Activated CD4-positive, alpha-beta T cell treated with anti-CD3 and anti-CD28 coated beads for 48 hours (primary cell): ENCODE measurements at regions not wholly inside any gene's neighbourhood (a gene's known extent, or its start where the extent isn't known, plus 50 kb on each side); places are given as distances from the start of the nearest gene placed in this dataset.
"Not testable (repeated sequence)": the region's sequence is repeated elsewhere in the genome, so short reads cannot be mapped to it uniquely, and the experiment has no call there.

Source experiments
- DNase-seq: peaks from one replicate; pipeline ENCODE4 v3.0.0-alpha.2; 2020

GRCh38 chr11:112624971-112625370 is 336.2 kb upstream of the NCAM1 start:
- not testable (repeated sequence) for DNase-seq

DNA sequence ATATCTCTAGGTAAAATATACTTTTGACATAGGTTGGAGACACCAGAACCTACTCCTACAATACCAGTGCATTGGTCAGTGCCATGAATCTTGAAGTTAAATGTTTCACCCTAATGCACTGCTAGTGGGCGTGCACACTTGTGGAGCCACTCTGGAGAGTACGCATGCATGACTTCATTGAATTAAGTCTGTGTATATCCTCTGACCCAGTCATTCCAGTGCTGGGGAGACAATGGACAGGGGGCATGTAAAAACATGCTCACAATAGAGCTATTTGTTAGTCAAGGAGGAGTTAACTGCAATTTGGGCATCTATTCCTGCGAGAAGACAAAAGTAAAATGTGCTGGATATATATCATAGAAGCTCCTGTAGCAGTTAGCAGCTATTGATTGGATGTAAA is 335.4 kb upstream of the NCAM1 start:
- no peak for DNase-seq

DNA sequence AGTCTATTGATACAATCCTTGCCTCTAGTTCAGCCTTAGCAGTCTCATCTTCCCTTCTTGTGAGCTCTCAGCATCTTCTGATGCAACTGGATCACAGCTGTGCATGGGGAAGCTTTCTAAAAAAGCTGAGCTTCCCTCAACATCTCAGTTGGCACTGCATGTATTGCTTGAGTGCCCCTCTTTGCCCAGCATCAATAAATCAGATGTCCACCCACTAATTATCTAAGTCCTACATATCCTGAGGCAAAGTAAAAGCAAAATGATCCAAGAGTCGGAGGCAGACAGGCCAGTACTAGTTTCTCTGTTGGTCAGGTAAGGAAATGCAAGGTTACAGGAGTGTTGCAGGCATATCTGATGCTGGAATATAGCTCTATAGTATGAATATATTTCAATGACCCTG is 334.5 kb upstream of the NCAM1 start:
- no peak for DNase-seq

- DNase-seq = no peak
Observed at GRCh38 chr11:112627588-112628045, 333.6 kb upstream of the NCAM1 start.

DNA sequence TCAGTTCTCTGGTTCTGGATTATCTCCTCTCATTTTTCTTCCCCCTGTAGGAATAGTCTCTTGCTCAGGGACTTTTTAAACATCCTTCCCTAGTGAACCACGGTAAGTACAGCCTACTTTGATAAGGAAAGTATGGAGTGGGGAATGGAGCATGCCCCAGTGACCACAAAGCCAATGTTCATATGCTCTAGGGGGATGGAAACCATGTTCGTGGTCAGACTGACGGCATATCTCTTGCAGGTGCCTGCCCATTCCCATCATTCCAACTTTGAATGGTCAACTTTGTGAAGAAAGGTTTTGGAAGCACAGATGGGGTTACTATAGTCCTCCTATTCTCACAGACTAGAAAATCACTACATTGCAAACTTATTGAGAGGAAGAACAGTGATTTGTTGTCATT is 332.5 kb upstream of the NCAM1 start:
- DNase-seq = no peak

DNA sequence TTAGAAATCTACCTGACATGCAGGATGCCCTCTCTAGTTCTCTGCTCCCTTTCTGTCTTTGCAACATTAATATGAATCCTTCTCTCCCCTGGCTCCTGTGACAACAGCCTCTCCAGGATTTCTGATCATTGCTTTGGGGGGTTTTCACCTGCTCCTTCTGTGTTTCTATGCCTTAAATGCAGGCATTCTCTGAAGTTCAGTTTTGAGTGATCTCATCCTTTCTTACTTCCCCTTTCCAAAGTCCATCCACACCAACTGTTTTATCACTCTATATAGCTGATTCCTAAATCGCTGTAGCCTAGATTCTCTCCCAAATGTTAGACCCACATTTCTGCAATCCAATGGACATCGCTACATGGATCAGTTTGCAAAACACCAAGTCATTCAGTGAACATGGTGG is 330.7 kb upstream of the NCAM1 start:
- DNase-seq = no peak

DNA sequence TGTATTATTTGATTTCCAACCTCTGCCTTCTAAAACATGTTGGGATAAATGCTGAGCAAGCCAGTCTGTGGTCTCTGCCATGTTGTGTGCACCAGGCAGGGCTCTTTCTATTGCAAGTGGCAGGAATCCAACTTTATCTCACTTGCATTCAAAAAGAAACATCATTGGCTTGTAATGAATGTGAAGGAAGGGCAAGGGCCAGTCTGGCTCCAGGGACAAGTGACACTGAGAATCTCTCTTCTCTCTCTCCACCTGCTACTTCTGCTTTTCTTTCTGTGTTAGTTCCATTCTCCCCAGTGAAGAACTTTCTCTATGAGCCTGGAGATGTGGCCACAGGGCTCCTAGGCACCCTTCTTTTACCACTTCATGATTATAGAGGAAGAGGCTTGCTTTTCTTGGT is 329.9 kb upstream of the NCAM1 start:
- no peak for DNase-seq

GRCh38 chr11:112632866-112633505 is 328.2 kb upstream of the NCAM1 start:
- DNase-seq = no peak

- DNase-seq = no peak
Observed at GRCh38 chr11:112634551-112634950, 326.7 kb upstream of the NCAM1 start.

DNA sequence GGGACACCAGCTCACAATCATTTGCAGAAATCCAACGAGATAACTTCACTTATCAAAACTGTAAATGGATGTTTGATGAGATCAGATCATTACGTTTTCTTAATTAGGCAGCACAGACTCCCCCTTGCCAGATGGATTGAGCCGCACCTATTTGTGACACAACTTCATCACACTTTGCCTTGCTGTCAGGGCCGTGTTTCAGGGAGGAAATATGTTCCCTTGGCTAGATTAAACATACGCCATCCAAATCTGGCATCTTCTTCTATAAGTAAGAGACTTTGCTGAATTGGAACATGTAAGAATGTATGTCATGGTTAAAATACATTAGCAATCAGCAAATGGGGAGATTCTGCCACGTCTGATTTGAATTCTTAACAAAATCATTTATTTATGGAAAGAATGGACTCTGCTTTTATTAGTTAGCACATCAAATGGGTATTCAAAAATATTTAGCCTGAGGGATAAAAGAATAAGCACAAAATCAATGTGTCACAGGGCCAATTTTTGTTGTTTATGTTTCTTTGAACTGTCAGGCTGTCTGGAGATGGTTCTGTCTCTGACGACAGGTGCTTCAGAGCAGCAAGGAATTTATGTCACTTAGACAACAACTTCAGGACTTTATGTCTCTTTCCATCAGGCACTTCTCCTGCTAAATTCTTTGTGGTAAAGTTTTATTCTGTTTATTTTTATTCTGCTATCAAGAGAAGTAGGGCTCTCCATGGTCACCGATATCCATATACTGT is 326.1 kb upstream of the NCAM1 start:
- DNase-seq = no peak

GRCh38 chr11:112637076-112637475 is 324.1 kb upstream of the NCAM1 start:
- no peak for DNase-seq

- no peak for DNase-seq
Observed at GRCh38 chr11:112637876-112638275, 323.3 kb upstream of the NCAM1 start.

- DNase-seq = no peak
Observed at GRCh38 chr11:112639469-112639868, 321.8 kb upstream of the NCAM1 start.

- DNase-seq = no peak
Observed at GRCh38 chr11:112643416-112643815, 317.8 kb upstream of the NCAM1 start.

DNA sequence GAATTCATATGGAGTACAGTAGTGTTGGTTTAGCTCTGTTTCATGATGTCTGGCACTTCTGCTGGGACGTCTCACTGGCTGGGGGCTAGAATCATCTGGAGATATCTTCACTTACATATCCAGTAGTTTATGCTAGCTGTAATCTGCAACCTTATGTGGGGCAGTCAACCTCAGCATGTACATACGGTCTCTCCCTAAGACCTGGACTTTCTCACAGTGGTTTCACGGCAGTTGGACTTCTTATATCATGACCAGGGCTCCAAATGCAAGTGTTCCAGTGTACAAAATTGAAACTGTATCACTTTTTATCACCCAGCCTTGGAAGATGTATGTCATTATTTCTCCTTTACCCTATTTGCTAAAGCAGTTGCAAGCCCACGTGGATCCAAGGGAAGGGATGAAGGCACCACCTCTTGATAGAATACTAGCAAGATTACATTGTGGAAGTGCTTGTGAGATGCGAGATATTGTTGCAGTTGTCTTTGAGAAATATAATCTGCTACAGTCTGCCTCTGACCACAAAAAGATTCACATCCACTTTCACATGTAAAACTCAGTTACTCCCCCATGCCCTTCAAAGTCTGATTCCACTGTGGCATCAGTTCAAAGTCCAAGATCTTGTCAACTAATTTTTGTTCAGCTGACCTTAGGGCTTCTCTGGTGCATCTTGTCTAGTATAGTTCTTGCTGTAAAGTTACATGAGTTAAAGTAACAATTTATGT is 316.6 kb upstream of the NCAM1 start:
- DNase-seq = no peak

DNA sequence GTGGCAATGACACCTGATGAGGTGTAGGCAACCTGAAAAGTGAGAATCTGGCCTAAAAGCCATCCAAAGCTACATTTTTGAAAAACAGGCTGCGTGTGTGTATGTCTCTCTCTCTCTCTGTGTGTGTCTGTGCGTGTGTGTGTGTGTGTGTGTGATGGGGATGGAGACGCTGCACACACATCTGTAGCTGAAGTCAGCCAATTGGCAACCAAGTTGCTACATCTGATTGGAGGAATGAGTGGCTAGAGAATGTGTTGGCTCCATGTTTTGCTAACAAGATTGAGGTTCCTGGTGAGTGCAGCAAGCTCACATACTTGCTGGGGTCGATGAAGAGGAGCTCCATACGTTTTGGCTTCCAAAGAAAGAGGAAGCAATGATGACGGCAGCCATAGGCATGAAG is 311.4 kb upstream of the NCAM1 start:
- no peak for DNase-seq

DNA sequence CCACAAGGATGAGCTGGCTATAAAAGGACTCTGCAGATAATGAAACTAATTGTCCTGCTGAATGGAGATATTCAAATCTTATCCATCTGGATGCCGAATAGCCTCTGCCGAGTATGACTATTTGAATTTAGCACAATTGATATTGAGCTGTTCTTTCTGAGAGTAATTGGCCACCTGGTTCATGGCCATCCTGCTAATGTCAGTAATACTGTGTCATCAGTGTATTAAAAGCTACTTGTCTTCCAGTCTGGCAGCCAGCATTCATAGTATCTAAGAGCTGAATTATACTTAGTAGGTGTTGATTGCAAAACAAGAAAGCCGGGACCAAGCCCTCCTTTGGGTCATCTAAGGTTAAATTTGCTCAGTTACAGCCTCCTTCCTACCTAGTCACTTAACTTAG is 310.7 kb upstream of the NCAM1 start:
- DNase-seq = no peak

DNA sequence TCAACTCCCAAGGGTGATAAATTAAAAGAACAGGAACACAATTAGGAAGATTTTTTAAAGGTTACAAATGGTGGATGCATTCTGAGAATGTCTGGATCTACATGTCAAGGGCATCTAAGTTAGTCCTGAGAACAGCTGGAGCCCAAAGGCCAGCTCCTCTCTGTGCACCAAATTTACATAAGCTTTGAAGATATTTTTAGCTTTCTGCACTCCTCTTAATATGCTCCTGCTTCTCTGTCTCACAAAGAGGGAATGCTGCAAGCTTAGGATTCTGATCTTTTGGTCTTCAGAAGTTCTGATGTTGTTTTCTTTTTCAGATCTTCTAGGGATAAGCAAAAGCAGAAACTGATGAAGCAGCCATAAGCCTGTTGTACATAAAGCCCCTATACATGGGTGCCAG is 309.8 kb upstream of the NCAM1 start:
- DNase-seq = no peak

DNA sequence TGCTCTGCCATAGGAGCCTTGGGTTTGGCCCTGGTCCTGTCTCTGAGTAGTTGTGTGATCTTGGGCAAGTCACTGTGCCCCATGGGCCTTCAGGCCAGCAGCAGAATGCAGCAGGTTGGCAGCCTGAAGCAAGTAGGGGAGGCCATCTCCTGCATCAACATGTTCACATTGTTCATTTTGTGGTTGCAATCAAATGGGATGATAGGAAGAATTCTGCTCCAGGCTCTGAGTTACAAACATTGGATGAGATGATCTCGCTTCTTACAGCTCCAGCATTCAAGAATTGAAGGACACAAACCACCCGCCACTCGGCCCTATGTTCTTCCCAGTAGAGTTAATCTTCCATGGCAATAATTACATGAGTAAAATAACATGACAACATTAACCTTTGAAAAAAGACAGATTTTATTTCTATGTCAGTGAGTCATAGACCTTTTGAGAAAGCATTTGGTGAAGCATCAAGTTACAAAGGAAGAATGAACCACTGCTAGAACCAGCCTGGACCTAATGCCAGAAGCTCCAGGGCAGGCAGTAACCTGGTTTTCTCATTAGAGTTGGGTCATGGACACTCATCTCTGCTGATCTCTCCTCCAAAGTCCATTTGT is 308.3 kb upstream of the NCAM1 start:
- DNase-seq = no peak

DNA sequence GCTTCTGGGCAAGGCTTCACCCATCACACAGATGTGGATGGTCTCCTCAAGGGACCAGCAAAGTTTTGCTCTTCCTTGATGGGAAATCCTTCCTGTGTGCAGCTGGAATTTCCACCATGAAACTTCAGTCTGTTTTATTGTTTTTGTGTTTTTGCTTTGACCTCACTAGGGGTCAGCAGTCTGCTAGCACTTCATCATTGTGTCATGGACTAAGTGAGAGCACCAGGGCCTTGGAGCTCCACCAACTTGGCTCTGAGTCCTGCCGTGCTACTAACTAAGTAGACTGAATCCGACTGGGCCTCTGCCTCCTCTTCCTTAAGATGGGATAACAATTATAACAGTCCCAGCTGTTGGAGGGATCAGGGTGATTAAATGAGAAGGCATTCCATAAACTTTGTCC is 305.8 kb upstream of the NCAM1 start:
- DNase-seq = no peak

DNA sequence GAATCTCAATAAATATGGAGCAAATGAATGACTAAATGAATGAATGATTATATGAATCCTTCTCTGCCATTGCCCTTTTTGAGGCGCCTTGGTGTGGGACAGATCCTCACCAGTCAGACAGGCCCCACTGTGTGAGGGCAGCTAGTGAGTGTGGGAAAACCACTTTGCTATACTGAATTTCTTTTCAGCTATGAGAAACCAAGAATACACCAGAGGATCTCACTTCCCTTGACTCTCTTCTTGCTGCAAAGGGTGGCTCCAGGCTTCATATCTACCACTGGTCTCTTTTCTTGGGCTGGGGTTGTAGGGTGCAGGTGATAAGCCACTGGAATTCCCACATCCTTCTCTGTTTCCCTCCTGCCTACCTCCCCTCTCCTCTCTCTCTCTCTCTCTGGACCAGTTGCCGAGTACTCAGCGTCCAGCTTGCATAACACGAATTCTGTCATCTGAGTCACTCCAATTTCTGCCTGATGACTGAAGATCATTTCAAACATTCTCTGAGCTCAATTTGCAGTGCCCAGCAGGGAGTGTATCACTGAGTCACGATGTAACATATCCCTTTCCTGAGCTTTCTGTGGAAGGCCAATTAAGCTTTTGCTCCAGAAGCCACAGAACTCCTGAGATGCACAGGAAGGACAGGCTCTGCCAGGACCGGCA is 304.3 kb upstream of the NCAM1 start:
- DNase-seq = no peak

GRCh38 chr11:112658431-112658878 is 302.8 kb upstream of the NCAM1 start:
- DNase-seq = no peak

DNA sequence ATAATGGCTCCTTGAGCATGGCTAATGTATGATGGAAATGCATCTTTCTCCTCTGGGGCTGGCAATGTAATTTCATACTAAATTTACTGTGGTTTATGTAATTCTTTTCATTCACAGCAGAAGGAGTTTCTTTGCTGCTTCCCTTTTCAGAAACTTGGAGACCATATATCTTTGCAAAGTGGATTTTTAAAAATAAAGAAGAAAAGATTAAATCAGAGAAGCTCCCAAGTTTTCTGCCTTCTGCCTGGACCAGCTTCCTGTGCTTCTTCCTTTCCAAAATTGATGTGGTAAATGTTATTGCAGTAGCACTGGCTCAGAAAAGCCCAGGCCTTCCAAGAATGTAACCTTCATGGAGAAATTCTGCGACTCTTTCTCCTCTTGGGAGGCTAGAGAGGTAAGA is 300.1 kb upstream of the NCAM1 start:
- no peak for DNase-seq
